SK-N-SH (cell line): ENCODE measurements at regions not wholly inside any gene's neighbourhood (a gene's known extent, or its start where the extent isn't known, plus 50 kb on each side); places are given as distances from the start of the nearest gene placed in this dataset.
A peak's percentile ranks its signal among the peaks of the same experiment; 100 is the strongest.

Experiments used
- CTCF ChIA-PET: fragments of 300-600, 350-600 bp; formaldehyde crosslinking; extraction: SDS; loops from one replicate; lab custom pipeline; 2021; lab: Yijun Ruan, JAX
- POLR2A ChIA-PET: fragments of 350-600 bp; sonication (Branson Sonifier 250); formaldehyde crosslinking; extraction: SDS; loops from one replicate; lab custom pipeline; 2020; ENCODE audit warnings: antibody characterized with exemption, inconsistent platforms; lab: Yijun Ruan, JAX
- DNase-seq: peaks from one replicate; pipeline ENCODE4 v3.0.0; 2012
- H2AFZ ChIP-seq: fragments of 200-600 bp; sonication (generic); 2 replicates; pipeline ENCODE4 v1.8.1; 2016; ENCODE audit warnings: antibody characterized with exemption, mild to moderate bottlenecking, low read depth
- H3F3A ChIP-seq: fragments of 200-600 bp; sonication (generic); replicated peaks from 2 replicates; pipeline ENCODE3; 2016; ENCODE audit warnings: antibody characterized with exemption, mild to moderate bottlenecking; ENCODE audit not compliant: insufficient read depth
- H3K27ac ChIP-seq, 2 experiments: fragments of 200-500 bp in 1 of 2; fragments of 200-600 bp in 1 of 2; sonication (Bioruptor generic) in 1 of 2; sonication (generic), shearing (Covaris generic) in 1 of 2; 2 replicates each; pipeline versions ENCODE4 v1.5.1 to v1.6.1; 2014 to 2016; ENCODE audit warnings: low read depth in 2 of 2, inconsistent platforms in 1 of 2, low read length in 1 of 2, mild to moderate bottlenecking in 1 of 2, mixed read lengths in 1 of 2
- H3K27me3 ChIP-seq: fragments of 200-600 bp; sonication (generic), shearing (Covaris generic); 2 replicates; pipeline ENCODE4 v1.6.1; 2016; ENCODE audit warnings: mixed run types; ENCODE audit not compliant: insufficient read depth
- H3K36me3 ChIP-seq, 2 experiments: fragments of 200-500 bp in 1 of 2; fragments of 200-600 bp in 1 of 2; sonication (Bioruptor generic) in 1 of 2; sonication (generic) in 1 of 2; replicated peaks in 1 of 2; 2 replicates each; pipeline versions ENCODE3 to v1.5.1; 2014 to 2016; ENCODE audit warnings: low read length in 1 of 2, mild to moderate bottlenecking in 1 of 2; ENCODE audit not compliant: insufficient read depth in 2 of 2, control insufficient read depth in 1 of 2
- H3K4me1 ChIP-seq, 2 experiments: fragments of 200-500 bp in 1 of 2; fragments of 200-600 bp in 1 of 2; sonication (Bioruptor generic) in 1 of 2; sonication (generic), shearing (Covaris generic) in 1 of 2; 2 replicates each; pipeline versions ENCODE4 v1.5.1 to v1.6.1; 2014 to 2016; ENCODE audit warnings: low read depth in 1 of 2, low read length in 1 of 2, mixed run types in 1 of 2; ENCODE audit not compliant: insufficient read depth in 2 of 2, control insufficient read depth in 1 of 2
- H3K4me2 ChIP-seq: fragments of 200-600 bp; sonication (generic), shearing (Covaris generic); 2 replicates; pipeline ENCODE4 v1.6.1; 2017; ENCODE audit warnings: mixed run types
- H3K4me3 ChIP-seq, 2 experiments: fragments of 200-500 bp in 1 of 2; fragments of 200-600 bp in 1 of 2; sonication (Bioruptor generic) in 1 of 2; sonication (generic), shearing (Covaris generic) in 1 of 2; 2 replicates each; pipeline versions ENCODE4 v1.5.1 to v1.8.1; 2014 to 2016; ENCODE audit warnings: low read depth in 2 of 2, inconsistent platforms in 1 of 2, low read length in 1 of 2, mild to moderate bottlenecking in 1 of 2, mixed read lengths in 1 of 2, moderate library complexity in 1 of 2
- H3K79me2 ChIP-seq: fragments of 200-600 bp; sonication (generic); 2 replicates; pipeline ENCODE4 v1.8.1; 2017; ENCODE audit warnings: mild to moderate bottlenecking; ENCODE audit not compliant: insufficient read depth
- H3K9ac ChIP-seq: fragments of 200-600 bp; sonication (generic); 2 replicates; pipeline ENCODE4 v1.6.1; 2017; ENCODE audit warnings: mixed run types
- H3K9me2 ChIP-seq: fragments of 200-600 bp; sonication (generic); 2 replicates; pipeline ENCODE4 v1.6.1; 2017; ENCODE audit warnings: mixed run types
- H3K9me3 ChIP-seq: fragments of 200-600 bp; sonication (generic); 2 replicates; pipeline ENCODE4 v1.6.1; 2017; ENCODE audit warnings: mixed run types, mild to moderate bottlenecking, moderate library complexity
- H4K20me1 ChIP-seq: fragments of 200-600 bp; sonication (generic); 2 replicates; pipeline ENCODE4 v1.6.1; 2017; ENCODE audit warnings: mild to moderate bottlenecking, mixed run types; ENCODE audit not compliant: insufficient read depth
- EP300 ChIP-seq, 2 experiments: IDR thresholded peaks; 2 replicates each; pipeline versions ENCODE4 v1.4.0 to v1.6.1; 2012; ENCODE audit warnings: borderline replicate concordance in 1 of 2, low read depth in 1 of 2, low read length in 1 of 2
- FOSL2 ChIP-seq: IDR thresholded peaks from 2 replicates; pipeline ENCODE4 v1.4.0; 2012; ENCODE audit warnings: low read depth, mild to moderate bottlenecking, moderate library complexity, borderline replicate concordance
- FOXM1 ChIP-seq: IDR thresholded peaks from 2 replicates; pipeline ENCODE4 v1.4.0; 2012; ENCODE audit warnings: low read depth, mild to moderate bottlenecking
- JUND ChIP-seq: IDR thresholded peaks from 2 replicates; pipeline ENCODE4 v1.4.0; 2012
- MXI1 ChIP-seq: IDR thresholded peaks from 2 replicates; pipeline ENCODE4 v1.6.1; 2012; ENCODE audit warnings: mild to moderate bottlenecking, low read depth, low read length, improper control_type of control experiment
- NFIC ChIP-seq: IDR thresholded peaks from 2 replicates; pipeline ENCODE4 v1.4.0; 2012; ENCODE audit warnings: borderline replicate concordance
- POLR2AphosphoS5 ChIP-seq: IDR thresholded peaks from 2 replicates; pipeline ENCODE4 v1.6.1; 2012; ENCODE audit warnings: low read depth, low read length
- RCOR1 ChIP-seq: fragments of 150-350 bp; IDR thresholded peaks from 2 replicates; pipeline ENCODE4 v1.6.1; 2017; ENCODE audit warnings: antibody characterized with exemption, low read length
- RXRA ChIP-seq: IDR thresholded peaks from 2 replicates; pipeline ENCODE4 v1.4.0; 2012; ENCODE audit warnings: low read depth, mild to moderate bottlenecking, borderline replicate concordance
- SIN3A ChIP-seq: IDR thresholded peaks from 2 replicates; pipeline ENCODE4 v1.6.1; 2012; ENCODE audit warnings: low read depth, mild to moderate bottlenecking, low read length, moderate library complexity, borderline replicate concordance
- TCF12 ChIP-seq: IDR thresholded peaks from 2 replicates; pipeline ENCODE4 v1.4.0; 2012
- TEAD4 ChIP-seq: IDR thresholded peaks from 2 replicates; pipeline ENCODE4 v1.4.0; 2012; ENCODE audit warnings: mild to moderate bottlenecking, borderline replicate concordance; ENCODE audit not compliant: insufficient read depth
- YY1 ChIP-seq: IDR thresholded peaks from 2 replicates; pipeline ENCODE4 v1.4.0; 2012; ENCODE audit warnings: low read depth, mild to moderate bottlenecking
- WGBS: methylation state at CpG from one replicate; pipeline ENCODE4 v1.1.6; 2017; ENCODE audit warnings: low lambda C conversion rate; 5-methylcytosine and 5-hydroxymethylcytosine counted together
- TF ChIP-seq, protein P1 (sequence below): IDR thresholded peaks from 2 replicates; pipeline ENCODE4 v1.4.0; 2012; ENCODE audit warnings: low read depth
- TF ChIP-seq, protein P2 (sequence below): IDR thresholded peaks from 2 replicates; pipeline ENCODE4; 2012

DNA sequence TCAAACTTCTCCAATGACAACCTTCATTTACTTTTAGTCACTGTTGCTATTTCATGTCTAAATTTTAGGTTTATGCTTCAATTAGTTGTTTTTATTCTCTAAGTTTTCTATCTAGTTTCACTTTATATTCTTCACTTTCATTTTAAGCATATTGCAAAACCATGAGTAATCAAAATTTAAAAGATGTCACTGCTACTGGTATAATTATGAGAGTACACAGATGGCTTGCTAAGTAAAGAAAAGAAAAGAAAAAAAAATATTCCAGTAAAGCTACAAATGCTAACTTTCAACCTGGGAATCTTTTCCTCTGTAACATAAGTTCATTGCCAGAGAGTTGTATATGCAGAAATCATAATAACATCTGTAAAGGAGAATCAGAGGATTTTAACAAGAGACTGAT is 1624.7 kb downstream of the PCDH9 start:
- no peak for DNase-seq
- Histone ChIP-seq H3K27ac (0 out of 4 replicates have a peak overlapping the region, but pooled peaks of 1 of the 2 experiments have one; percentile 28), H3K4me3 (no peak overlapping the region), H3K36me3 (no peaks in the 10 kb centered on the region), H3K9me3 (no peaks in the 10 kb centered on the region), H3K9me2 (no peaks in the 10 kb centered on the region), H3K4me1 (no peaks in the 10 kb centered on the region), H3K4me2 (no peak overlapping the region), H3K9ac (no peak overlapping the region), H4K20me1 (no peaks in the 10 kb centered on the region), H3F3A (peaks cover 5% of the 10 kb centered on the region), H3K79me2 (no peaks in the 10 kb centered on the region), H3K27me3 (no peaks in the 10 kb centered on the region), H2AFZ (no peak overlapping the region)
- TF ChIP-seq, protein P1, sequence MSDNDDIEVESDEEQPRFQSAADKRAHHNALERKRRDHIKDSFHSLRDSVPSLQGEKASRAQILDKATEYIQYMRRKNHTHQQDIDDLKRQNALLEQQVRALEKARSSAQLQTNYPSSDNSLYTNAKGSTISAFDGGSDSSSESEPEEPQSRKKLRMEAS, result no peak
- POLR2A ChIA-PET, result no interaction called here
- CTCF ChIA-PET, result no interaction called here

DNA sequence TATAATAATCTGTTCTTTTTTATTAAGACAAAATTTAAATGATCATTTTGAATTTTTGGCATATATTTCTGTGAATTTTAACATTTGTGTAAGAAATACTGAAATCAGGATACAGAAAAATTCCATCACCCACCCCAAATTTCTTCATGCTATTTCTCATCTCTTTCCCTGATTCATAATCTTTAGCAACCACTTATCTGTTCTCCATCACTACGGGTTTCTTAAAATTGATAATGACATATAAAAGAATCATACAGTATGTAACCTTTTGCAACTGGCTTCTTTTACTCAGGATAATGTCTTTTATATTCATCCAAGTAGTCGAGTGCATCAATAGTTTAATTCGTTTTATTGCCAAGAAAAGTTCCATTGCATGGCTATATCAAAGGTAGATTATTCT is 1627.0 kb downstream of the PCDH9 start:
- ChIA-PET POLR2A (no interaction called here), CTCF (no interaction called here)
- Histone ChIP-seq H3K4me2 (no peak overlapping the region), H4K20me1 (no peaks in the 10 kb centered on the region), H3K27ac (no peak overlapping the region; a peak in 1 of 4 replicates), H3F3A (peaks cover 5% of the 10 kb centered on the region), H3K9ac (no peak overlapping the region), H3K9me3 (no peaks in the 10 kb centered on the region), H3K79me2 (no peaks in the 10 kb centered on the region), H3K9me2 (no peaks in the 10 kb centered on the region), H2AFZ (no peak overlapping the region), H3K4me3 (no peak overlapping the region), H3K27me3 (no peaks in the 10 kb centered on the region), H3K4me1 (no peaks in the 10 kb centered on the region; a peak in 1 of 4 replicates), H3K36me3 (no peaks in the 10 kb centered on the region)
- DNase-seq, result no peak
- TF ChIP-seq YY1 (no peak), EP300 (IDR thresholded peaks at IDR 0.05; ENCODE audit: borderline replicate concordance in 1 of 2, low read depth in 1 of 2, low read length in 1 of 2) (peak; percentile 30 to 66; a peak in 2 of 4 replicates), NFIC (peak; percentile 35; the same call in 1 of the 2 replicates), RXRA (0 out of 2 replicates have a peak, but pooled peaks have one; percentile 10), JUND (peak; percentile 45; the same call in 1 of the 2 replicates), FOXM1 (peak; percentile 43; the same call in 1 of the 2 replicates), MXI1 (no peak), POLR2AphosphoS5 (no peak), TCF12 (peak; percentile 97), TEAD4 (peak; percentile 64; the same call in 1 of the 2 replicates)
- TF ChIP-seq, protein P2, sequence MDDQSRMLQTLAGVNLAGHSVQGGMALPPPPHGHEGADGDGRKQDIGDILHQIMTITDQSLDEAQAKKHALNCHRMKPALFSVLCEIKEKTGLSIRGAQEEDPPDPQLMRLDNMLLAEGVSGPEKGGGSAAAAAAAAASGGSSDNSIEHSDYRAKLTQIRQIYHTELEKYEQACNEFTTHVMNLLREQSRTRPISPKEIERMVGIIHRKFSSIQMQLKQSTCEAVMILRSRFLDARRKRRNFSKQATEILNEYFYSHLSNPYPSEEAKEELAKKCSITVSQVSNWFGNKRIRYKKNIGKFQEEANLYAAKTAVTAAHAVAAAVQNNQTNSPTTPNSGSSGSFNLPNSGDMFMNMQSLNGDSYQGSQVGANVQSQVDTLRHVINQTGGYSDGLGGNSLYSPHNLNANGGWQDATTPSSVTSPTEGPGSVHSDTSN, result peak; percentile 81
- 22% methylated on average over 3 of the region's 3 CpGs for WGBS

DNA sequence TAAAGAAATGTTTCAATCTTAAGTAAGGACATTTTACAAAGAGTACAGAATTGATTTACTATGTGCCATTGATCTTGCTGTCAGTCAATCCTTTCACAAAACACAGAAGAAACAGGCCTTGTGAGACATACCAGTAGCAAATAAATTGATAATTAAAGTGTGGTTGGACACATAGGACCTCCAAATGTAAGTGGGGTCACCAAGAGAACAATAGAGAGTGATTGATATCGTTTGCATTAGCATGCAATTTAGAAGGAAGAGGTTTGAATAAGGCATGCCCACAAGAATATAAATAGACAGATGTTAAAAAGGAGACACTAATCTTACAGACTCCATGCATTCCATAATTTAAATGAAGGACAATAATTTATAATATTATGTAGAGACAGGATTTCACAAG is 1628.3 kb downstream of the PCDH9 start:
- CTCF ChIA-PET, result no interaction called here
- 85% methylated on average over 1 of the region's 1 CpG for WGBS
- TF ChIP-seq RCOR1 (no peak), FOSL2 (no peak), SIN3A (no peak)
- TF ChIP-seq, protein P2, result no peak
- TF ChIP-seq, all 33 proteins: peak for 0

More for the DNA sequence above, 1628.3 kb downstream of the PCDH9 start:
- Histone ChIP-seq H3K79me2 (no peaks in the 10 kb centered on the region), H4K20me1 (no peaks in the 10 kb centered on the region), H3K9me2 (no peaks in the 10 kb centered on the region), H3K9me3 (no peaks in the 10 kb centered on the region), H3K36me3 (no peaks in the 10 kb centered on the region), H3K4me1 (no peaks in the 10 kb centered on the region; a peak in 1 of 4 replicates), H3K4me2 (no peak overlapping the region), H3K27ac (no peak overlapping the region; a peak in 1 of 4 replicates), H3K27me3 (no peaks in the 10 kb centered on the region), H2AFZ (no peak overlapping the region; the same call in 1 of the 2 replicates), H3F3A (peaks cover 5% of the 10 kb centered on the region), H3K4me3 (no peak overlapping the region), H3K9ac (no peak overlapping the region)
- POLR2A ChIA-PET, result no interaction called here
- DNase-seq, result no peak
